HUES48 (cell line): ENCODE measurements at regions not wholly inside any gene's neighbourhood (a gene's known extent, or its start where the extent isn't known, plus 50 kb on each side); places are given as distances from the start of the nearest gene placed in this dataset.

ENCODE experiments used
- H3K27ac ChIP-seq: one replicate; pipeline ENCODE4 v1.7.0; 2013; ENCODE audit warnings: low read depth, low read length, inconsistent platforms
- H3K27me3 ChIP-seq: 2 replicates; pipeline ENCODE4 v1.6.1; 2013; ENCODE audit warnings: mild to moderate bottlenecking, low read length; ENCODE audit not compliant: control insufficient read depth, insufficient read depth
- H3K36me3 ChIP-seq: 2 replicates; pipeline ENCODE4 v1.6.1; 2013; ENCODE audit warnings: low read length; ENCODE audit not compliant: control insufficient read depth, insufficient read depth
- H3K4me1 ChIP-seq: 2 replicates; pipeline ENCODE4 v1.6.1; 2013; ENCODE audit warnings: mild to moderate bottlenecking, low read length; ENCODE audit not compliant: control insufficient read depth, insufficient read depth
- H3K4me3 ChIP-seq: 2 replicates; pipeline ENCODE4 v1.5.1; 2013; ENCODE audit warnings: mild to moderate bottlenecking, low read depth, low read length
- H3K9ac ChIP-seq: 2 replicates; pipeline ENCODE4 v1.6.1; 2013; ENCODE audit warnings: mild to moderate bottlenecking, low read depth, low read length, moderate library complexity
- H3K9me3 ChIP-seq: 2 replicates; pipeline ENCODE4 v1.6.1; 2013; ENCODE audit warnings: low read length; ENCODE audit not compliant: control insufficient read depth, insufficient read depth

DNA sequence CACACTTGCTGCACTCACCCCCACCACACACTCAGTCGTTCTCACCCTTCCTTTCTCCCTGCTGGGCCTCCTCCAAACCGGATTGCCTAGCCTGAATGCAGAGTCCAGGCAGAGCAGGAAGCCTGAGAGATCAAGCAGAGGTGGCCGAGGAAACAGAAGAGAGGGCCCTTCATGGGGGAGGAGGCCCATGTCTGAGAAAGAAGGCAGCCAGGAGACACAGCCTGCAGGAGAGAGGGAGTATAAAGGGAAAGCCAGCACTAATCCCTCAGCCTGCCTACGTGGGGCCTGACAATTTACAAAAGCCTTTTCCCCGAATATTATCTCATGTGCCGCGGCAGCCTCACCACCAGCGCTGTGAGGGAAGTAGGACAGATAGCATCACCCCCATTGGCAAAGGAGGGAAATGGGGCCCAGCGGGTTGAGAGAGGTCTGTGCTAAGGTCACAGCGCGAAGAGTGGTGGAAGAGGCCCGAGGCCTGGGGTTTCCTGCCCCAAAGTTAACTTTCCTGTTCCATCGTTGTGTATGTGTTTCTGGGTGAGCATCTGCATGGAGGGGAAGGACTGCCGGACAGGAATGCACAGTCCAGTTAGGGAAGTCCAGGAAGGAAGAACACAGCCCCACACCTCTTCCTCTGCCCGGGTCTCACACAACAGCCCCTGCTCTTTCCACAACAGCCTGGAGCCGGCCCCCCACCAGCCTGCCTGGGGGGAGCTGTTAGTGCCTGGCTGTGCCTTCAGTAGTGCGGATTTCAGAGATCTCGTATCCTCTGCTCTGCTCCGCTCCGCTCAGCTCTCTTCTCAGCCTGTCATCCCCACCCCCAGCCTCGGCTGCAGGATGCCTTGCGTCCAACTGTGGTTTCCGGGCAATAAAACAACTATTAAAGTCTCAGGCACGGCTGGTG lies 50.9 kb upstream of the BCOR start:
- Histone ChIP-seq H3K4me1 (peaks cover 44% of the 10 kb centered on the region), H3K36me3 (no peaks in the 10 kb centered on the region), H3K27me3 (peaks cover 91% of the 10 kb centered on the region), H3K27ac (no peak overlapping the region), H3K9me3 (no peaks in the 10 kb centered on the region), H3K4me3 (peak overlapping the region; percentile 30), H3K9ac (no peak overlapping the region)

DNA sequence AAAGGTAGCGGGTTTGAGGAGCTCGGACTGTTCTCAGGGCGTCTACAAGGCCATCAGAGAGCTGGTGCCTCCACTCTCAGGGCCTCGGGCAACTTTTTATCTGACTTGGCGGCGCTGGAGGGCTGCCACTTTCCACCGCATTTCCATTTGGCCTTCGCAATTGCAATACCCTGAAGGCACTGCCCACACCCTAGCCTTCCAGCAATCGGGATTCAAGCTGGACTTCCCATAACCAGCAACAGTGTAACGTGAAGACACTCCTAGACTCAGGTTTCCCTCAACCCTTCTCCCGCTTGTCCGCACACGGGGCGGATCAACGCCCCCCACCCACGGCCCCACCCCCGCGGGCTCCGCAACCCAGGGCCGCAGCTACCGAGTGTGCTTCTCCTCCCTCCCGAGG lies 50.2 kb upstream of the BCOR start:
- Histone ChIP-seq H3K9ac (no peak overlapping the region), H3K4me1 (peaks cover 44% of the 10 kb centered on the region), H3K4me3 (peak overlapping the region; percentile 30; the same call in 1 of the 2 replicates)

More for the DNA sequence above, 50.2 kb upstream of the BCOR start:
- Histone ChIP-seq H3K27ac (no peak overlapping the region), H3K9me3 (no peaks in the 10 kb centered on the region; the same call in 1 of the 2 replicates), H3K27me3 (peaks cover 84% of the 10 kb centered on the region), H3K36me3 (no peaks in the 10 kb centered on the region)
